K562 (cell line): ENCODE measurements at regions not wholly inside any gene's neighbourhood (a gene's known extent, or its start where the extent isn't known, plus 50 kb on each side); places are given as distances from the start of the nearest gene placed in this dataset.

ENCODE experiments used
- CREM ChIP-seq: IDR thresholded peaks from 2 replicates; pipeline ENCODE4 v1.6.1; 2014; ENCODE audit warnings: antibody characterized with exemption, low read depth
- CTCF ChIP-seq, 3 experiments: IDR thresholded peaks in 2 of 3; conservative IDR thresholded peaks in 1 of 3; 2 replicates each; pipeline ENCODE4 v1.5.1; 2011 to 2012; ENCODE audit warnings: low read length in 3 of 3, mild to moderate bottlenecking in 3 of 3, control low read depth in 2 of 3, improper control_type of control experiment in 1 of 3, inconsistent platforms in 1 of 3, low read depth in 1 of 3, mixed read lengths in 1 of 3, moderate library complexity in 1 of 3; ENCODE audit not compliant: insufficient read depth in 2 of 3
- EGR1 ChIP-seq: fragments of 450-650 bp; conservative IDR thresholded peaks from 2 replicates; pipeline ENCODE4 v1.6.1; 2017; ENCODE audit warnings: mild to moderate bottlenecking
- FUS ChIP-seq: fragments of 200-400 bp; formaldehyde crosslinking; optimal IDR thresholded peaks from 2 replicates; pipeline ENCODE3; 2017; ENCODE audit warnings: low read depth, low read length
- HMG20B ChIP-seq: fragments of 250-450 bp; sonication (Bioruptor Pico); IDR thresholded peaks from 2 replicates; pipeline ENCODE4 v1.5.0; 2021; ENCODE audit warnings: mild to moderate bottlenecking
- MYC ChIP-seq, 2 experiments: fragments of 250-450 bp in 1 of 2; sonication (Bioruptor Pico) in 1 of 2; IDR thresholded peaks; 2 replicates each; pipeline versions ENCODE4 v1.5.1 to v1.6.1; 2012 to 2021; ENCODE audit warnings: low read depth in 2 of 2, borderline replicate concordance in 1 of 2, improper control_type of control experiment in 1 of 2, low read length in 1 of 2, mild to moderate bottlenecking in 1 of 2, moderate library complexity in 1 of 2
- PCBP2 ChIP-seq: fragments of 200-400 bp; formaldehyde crosslinking; IDR thresholded peaks from 2 replicates; pipeline ENCODE4 v1.6.1; 2018; ENCODE audit warnings: low read length, low read depth, mild to moderate bottlenecking, moderate library complexity; ENCODE audit not compliant: poor library complexity, severe bottlenecking
- POLR2AphosphoS5 ChIP-seq: IDR thresholded peaks from 2 replicates; pipeline ENCODE4 v1.6.1; 2011; ENCODE audit warnings: mild to moderate bottlenecking, low read depth, low read length, moderate library complexity; ENCODE audit not compliant: control insufficient read depth, insufficient read depth
- SRSF7 ChIP-seq: fragments of 200-400 bp; formaldehyde crosslinking; optimal IDR thresholded peaks from 2 replicates; pipeline ENCODE3; 2017; ENCODE audit warnings: mild to moderate bottlenecking, low read depth, low read length
- TAF1 ChIP-seq: IDR thresholded peaks from 2 replicates; pipeline ENCODE4 v1.6.1; 2011; ENCODE audit warnings: mild to moderate bottlenecking, low read length, moderate library complexity; ENCODE audit not compliant: insufficient read depth, control insufficient read depth, severe bottlenecking; ENCODE audit errors: extremely low read depth

DNA sequence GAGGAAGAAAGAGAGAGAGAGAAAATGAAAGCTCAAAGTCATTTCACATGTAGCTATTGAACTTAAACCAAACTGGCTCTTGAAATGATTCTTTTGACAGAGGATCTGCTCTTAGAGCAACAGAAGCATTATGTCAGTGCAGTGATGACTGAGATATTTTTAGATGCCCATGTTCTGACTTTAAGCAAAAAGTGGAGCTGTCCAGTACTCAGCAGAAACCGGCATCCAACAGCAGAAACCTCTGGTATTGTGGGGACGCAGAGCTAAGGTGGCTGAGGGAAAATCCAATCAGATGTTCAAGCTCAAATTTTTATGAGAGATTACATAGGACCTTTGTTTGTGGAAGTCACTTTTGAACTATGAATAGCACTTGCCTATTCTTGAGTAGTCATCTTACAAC lies 69.8 kb upstream of the ANKFN1 start:
- TF ChIP-seq TAF1 (no peak), POLR2AphosphoS5 (no peak), CTCF (IDR thresholded peaks at IDR 0.05 in 2 of 3, conservative IDR thresholded peaks at IDR 0.05 in 1 of 3; ENCODE audit: insufficient read depth in 2 of 3, low read depth in 1 of 3, low read length in 3 of 3) (no peak), FUS (no peak), MYC (IDR thresholded peaks at IDR 0.05; ENCODE audit: low read depth, low read length) (no peak), MYC (CRISPR knock-in tag; IDR thresholded peaks at IDR 0.05; ENCODE audit: borderline replicate concordance, low read depth) (no peak), SRSF7 (no peak), EGR1 (no peak), PCBP2 (no peak), HMG20B (no peak), CREM (no peak)
